ENCODE measurements at regions not wholly inside any gene's neighbourhood (a gene's known extent, or its start where the extent isn't known, plus 50 kb on each side); places are given as distances from the start of the nearest gene placed in this dataset.

DNA sequence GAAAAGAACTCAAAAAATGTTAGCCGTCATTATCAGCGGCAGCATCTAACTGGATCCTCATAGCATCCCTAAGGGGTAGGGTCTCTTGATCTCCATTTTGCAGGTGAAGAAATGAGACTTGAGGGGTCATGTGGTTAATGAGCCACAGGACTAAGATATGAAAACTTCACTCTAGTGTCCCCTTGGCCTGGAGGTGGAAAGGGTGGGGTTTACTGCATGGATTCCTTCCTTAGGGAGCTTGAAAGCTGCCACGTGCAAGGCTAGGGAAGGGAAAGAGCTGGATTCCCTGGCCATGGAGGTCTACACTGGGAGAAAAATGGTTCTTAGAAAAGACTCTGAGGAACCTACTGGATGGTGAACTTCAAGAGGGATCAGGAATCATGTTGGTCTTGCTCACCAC, 107.9 kb downstream of the SPRY4 start:
- no peak for FAIRE-seq

DNA sequence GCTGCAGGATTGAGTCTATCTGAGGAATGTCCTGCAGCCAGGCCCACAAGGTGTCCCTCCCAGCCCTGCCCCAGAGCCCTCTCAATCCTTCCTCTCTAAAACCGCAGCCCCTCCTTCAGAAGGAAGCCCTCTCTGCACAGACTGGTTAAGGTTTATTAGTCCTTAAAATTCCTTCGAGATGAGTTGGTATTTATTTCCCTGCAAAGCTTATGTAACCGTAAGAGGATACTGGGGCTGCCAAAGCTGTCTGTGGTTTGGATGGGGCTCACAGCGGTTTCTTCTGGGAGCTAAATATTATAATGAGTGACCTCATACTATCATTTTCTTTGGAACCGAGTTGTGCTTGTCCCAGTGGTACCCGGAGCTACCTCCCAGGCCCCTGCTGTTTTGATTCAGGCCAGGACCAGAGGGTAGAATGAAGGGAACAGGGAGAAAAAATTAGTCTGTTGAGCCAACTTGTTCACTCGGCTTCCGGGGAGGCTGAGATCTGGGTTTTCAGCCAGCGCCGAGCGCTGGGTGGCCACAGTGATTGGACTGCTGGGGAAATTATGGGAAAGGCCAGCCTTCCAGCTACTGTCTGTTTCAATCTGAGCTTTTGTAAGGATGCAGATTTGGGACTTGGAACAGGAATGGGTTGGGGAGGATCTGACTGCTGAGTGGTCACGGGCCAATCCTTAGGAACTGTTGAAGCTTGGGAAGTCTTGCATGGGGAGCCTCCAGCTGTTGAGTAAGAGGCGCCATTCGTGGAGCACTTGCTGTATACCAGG, 107.5 kb downstream of the NDFIP1 start:
- Histone ChIP-seq H3K27ac (ENCODE audit: low read depth in 2 of 2, low read length in 2 of 2) (peak overlapping the region; percentile 36 to 54), H3K9me3 (ENCODE audit: control insufficient read depth in 2 of 3, insufficient read depth in 1 of 3, low read length in 3 of 3) (no peaks in the 10 kb centered on the region), H3K4me3 (ENCODE audit: low read length in 3 of 3) (no peak overlapping the region), H3K9ac (ENCODE audit: low read length in 3 of 3) (no peak overlapping the region), H3K4me1 (ENCODE audit: control insufficient read depth in 2 of 3, insufficient read depth in 2 of 3, low read depth in 1 of 3, low read length in 3 of 3) (no peaks in the 10 kb centered on the region), H3K36me3 (ENCODE audit: control insufficient read depth in 2 of 3, insufficient read depth in 3 of 3, low read length in 3 of 3) (no peaks in the 10 kb centered on the region), H3K27me3 (ENCODE audit: control insufficient read depth, insufficient read depth, low read length) (no peaks in the 10 kb centered on the region)
- FAIRE-seq (no peak), DNase-seq (peak in 2 of 5 donors; percentile 40 to 85)
- TF ChIP-seq, protein P1, sequence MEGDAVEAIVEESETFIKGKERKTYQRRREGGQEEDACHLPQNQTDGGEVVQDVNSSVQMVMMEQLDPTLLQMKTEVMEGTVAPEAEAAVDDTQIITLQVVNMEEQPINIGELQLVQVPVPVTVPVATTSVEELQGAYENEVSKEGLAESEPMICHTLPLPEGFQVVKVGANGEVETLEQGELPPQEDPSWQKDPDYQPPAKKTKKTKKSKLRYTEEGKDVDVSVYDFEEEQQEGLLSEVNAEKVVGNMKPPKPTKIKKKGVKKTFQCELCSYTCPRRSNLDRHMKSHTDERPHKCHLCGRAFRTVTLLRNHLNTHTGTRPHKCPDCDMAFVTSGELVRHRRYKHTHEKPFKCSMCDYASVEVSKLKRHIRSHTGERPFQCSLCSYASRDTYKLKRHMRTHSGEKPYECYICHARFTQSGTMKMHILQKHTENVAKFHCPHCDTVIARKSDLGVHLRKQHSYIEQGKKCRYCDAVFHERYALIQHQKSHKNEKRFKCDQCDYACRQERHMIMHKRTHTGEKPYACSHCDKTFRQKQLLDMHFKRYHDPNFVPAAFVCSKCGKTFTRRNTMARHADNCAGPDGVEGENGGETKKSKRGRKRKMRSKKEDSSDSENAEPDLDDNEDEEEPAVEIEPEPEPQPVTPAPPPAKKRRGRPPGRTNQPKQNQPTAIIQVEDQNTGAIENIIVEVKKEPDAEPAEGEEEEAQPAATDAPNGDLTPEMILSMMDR (IDR thresholded peaks at IDR 0.05; ENCODE audit: borderline replicate concordance, extremely low read depth, insufficient read depth) = no peak
- intact Hi-C loops (cut with DNase I) = no loop called here

More for the DNA sequence above, 107.9 kb downstream of the SPRY4 start:
- Histone ChIP-seq H3K4me1 (ENCODE audit: control insufficient read depth in 2 of 3, insufficient read depth in 2 of 3, low read depth in 1 of 3, low read length in 3 of 3) (no peaks in the 10 kb centered on the region), H3K4me3 (ENCODE audit: low read length in 3 of 3) (no peak overlapping the region), H3K27me3 (ENCODE audit: control insufficient read depth, insufficient read depth, low read length) (no peaks in the 10 kb centered on the region), H3K9me3 (ENCODE audit: control insufficient read depth in 2 of 3, insufficient read depth in 1 of 3, low read length in 3 of 3) (no peaks in the 10 kb centered on the region), H3K27ac (ENCODE audit: low read depth in 2 of 2, low read length in 2 of 2) (peak overlapping the region in 1 of 2 donors; percentile 36), H3K36me3 (ENCODE audit: control insufficient read depth in 2 of 3, insufficient read depth in 3 of 3, low read length in 3 of 3) (no peaks in the 10 kb centered on the region), H3K9ac (ENCODE audit: low read length in 3 of 3) (no peak overlapping the region)
- TF ChIP-seq, protein P1 (IDR thresholded peaks at IDR 0.05; ENCODE audit: borderline replicate concordance, extremely low read depth, insufficient read depth) = no peak
- no peak for DNase-seq
- intact Hi-C loops (cut with DNase I) = no loop called here

DNA sequence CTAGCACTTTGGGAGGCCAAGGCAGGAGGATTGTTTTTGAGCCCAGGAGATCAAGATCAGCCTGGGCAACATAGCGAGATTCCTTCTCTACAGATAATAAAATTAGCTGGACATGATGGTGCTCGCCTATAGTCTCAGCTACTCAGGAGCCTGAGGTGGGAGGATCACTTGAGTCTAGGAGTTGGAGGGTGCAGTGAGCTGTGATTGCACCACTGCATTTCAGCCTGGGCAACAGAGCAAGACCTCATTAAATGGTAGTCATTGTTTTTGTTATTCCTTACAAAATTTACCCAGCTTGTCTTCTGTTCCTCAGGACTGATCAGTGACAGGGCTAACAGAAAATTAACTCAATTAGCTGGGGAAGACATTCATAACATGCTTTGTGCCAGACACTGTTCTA, 104.5 kb downstream of the NDFIP1 start:
- TF ChIP-seq, protein P1 (IDR thresholded peaks at IDR 0.05; ENCODE audit: borderline replicate concordance, extremely low read depth, insufficient read depth) = no peak
- no peaks in the 10 kb centered on the region for H3K4me1 ChIP-seq (ENCODE audit: control insufficient read depth in 2 of 3, insufficient read depth in 2 of 3, low read depth in 1 of 3, low read length in 3 of 3)
- no peaks in the 10 kb centered on the region for H3K27me3 ChIP-seq (ENCODE audit: control insufficient read depth, insufficient read depth, low read length)
- intact Hi-C loops (cut with DNase I) = no loop called here
- no peak overlapping the region for H3K9ac ChIP-seq (ENCODE audit: low read length in 3 of 3)
- no peaks in the 10 kb centered on the region for H3K9me3 ChIP-seq (ENCODE audit: control insufficient read depth in 2 of 3, insufficient read depth in 1 of 3, low read length in 3 of 3)
- H3K27ac ChIP-seq (ENCODE audit: low read depth in 2 of 2, low read length in 2 of 2) = no peak overlapping the region
- H3K4me3 ChIP-seq (ENCODE audit: low read length in 3 of 3) = no peak overlapping the region
- no peak for FAIRE-seq
- H3K36me3 ChIP-seq (ENCODE audit: control insufficient read depth in 2 of 3, insufficient read depth in 3 of 3, low read length in 3 of 3) = no peaks in the 10 kb centered on the region
- no peak for DNase-seq

All from kidney (tissue), 13 donors.